ENCODE measurements at regions not wholly inside any gene's neighbourhood (a gene's known extent, or its start where the extent isn't known, plus 50 kb on each side); places are given as distances from the start of the nearest gene placed in this dataset.

DNA sequence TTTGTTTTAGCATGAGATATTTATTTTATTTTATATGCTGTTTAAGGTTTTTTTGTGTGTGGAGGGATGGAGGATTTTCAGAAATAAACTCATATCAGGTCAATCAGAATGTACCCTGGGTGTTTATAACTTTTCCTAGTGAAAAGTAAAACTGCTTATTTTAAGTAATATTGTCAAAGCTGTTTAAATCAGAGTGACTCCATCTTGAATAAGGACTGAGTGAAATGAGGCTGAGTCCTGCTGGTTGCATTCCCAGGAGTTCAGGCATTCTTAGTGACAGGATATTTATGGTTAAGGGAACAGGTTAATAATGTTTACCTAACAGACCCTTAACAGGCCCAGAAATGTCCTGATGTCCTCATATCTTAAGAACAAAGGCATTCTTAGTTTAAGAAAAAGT, 1160.9 kb upstream of the PCDH7 start (continued):
- TF ChIP-seq, protein P1, sequence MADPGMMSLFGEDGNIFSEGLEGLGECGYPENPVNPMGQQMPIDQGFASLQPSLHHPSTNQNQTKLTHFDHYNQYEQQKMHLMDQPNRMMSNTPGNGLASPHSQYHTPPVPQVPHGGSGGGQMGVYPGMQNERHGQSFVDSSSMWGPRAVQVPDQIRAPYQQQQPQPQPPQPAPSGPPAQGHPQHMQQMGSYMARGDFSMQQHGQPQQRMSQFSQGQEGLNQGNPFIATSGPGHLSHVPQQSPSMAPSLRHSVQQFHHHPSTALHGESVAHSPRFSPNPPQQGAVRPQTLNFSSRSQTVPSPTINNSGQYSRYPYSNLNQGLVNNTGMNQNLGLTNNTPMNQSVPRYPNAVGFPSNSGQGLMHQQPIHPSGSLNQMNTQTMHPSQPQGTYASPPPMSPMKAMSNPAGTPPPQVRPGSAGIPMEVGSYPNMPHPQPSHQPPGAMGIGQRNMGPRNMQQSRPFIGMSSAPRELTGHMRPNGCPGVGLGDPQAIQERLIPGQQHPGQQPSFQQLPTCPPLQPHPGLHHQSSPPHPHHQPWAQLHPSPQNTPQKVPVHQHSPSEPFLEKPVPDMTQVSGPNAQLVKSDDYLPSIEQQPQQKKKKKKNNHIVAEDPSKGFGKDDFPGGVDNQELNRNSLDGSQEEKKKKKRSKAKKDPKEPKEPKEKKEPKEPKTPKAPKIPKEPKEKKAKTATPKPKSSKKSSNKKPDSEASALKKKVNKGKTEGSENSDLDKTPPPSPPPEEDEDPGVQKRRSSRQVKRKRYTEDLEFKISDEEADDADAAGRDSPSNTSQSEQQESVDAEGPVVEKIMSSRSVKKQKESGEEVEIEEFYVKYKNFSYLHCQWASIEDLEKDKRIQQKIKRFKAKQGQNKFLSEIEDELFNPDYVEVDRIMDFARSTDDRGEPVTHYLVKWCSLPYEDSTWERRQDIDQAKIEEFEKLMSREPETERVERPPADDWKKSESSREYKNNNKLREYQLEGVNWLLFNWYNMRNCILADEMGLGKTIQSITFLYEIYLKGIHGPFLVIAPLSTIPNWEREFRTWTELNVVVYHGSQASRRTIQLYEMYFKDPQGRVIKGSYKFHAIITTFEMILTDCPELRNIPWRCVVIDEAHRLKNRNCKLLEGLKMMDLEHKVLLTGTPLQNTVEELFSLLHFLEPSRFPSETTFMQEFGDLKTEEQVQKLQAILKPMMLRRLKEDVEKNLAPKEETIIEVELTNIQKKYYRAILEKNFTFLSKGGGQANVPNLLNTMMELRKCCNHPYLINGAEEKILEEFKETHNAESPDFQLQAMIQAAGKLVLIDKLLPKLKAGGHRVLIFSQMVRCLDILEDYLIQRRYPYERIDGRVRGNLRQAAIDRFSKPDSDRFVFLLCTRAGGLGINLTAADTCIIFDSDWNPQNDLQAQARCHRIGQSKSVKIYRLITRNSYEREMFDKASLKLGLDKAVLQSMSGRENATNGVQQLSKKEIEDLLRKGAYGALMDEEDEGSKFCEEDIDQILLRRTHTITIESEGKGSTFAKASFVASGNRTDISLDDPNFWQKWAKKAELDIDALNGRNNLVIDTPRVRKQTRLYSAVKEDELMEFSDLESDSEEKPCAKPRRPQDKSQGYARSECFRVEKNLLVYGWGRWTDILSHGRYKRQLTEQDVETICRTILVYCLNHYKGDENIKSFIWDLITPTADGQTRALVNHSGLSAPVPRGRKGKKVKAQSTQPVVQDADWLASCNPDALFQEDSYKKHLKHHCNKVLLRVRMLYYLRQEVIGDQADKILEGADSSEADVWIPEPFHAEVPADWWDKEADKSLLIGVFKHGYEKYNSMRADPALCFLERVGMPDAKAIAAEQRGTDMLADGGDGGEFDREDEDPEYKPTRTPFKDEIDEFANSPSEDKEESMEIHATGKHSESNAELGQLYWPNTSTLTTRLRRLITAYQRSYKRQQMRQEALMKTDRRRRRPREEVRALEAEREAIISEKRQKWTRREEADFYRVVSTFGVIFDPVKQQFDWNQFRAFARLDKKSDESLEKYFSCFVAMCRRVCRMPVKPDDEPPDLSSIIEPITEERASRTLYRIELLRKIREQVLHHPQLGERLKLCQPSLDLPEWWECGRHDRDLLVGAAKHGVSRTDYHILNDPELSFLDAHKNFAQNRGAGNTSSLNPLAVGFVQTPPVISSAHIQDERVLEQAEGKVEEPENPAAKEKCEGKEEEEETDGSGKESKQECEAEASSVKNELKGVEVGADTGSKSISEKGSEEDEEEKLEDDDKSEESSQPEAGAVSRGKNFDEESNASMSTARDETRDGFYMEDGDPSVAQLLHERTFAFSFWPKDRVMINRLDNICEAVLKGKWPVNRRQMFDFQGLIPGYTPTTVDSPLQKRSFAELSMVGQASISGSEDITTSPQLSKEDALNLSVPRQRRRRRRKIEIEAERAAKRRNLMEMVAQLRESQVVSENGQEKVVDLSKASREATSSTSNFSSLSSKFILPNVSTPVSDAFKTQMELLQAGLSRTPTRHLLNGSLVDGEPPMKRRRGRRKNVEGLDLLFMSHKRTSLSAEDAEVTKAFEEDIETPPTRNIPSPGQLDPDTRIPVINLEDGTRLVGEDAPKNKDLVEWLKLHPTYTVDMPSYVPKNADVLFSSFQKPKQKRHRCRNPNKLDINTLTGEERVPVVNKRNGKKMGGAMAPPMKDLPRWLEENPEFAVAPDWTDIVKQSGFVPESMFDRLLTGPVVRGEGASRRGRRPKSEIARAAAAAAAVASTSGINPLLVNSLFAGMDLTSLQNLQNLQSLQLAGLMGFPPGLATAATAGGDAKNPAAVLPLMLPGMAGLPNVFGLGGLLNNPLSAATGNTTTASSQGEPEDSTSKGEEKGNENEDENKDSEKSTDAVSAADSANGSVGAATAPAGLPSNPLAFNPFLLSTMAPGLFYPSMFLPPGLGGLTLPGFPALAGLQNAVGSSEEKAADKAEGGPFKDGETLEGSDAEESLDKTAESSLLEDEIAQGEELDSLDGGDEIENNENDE (IDR thresholded peaks at IDR 0.05; ENCODE audit: insufficient replicate concordance, low read length) = no peak
- TF ChIP-seq ZNF274 (IDR thresholded peaks at IDR 0.05; ENCODE audit: borderline replicate concordance, extremely low read depth, low read length) (no peak), SAP30 (IDR thresholded peaks at IDR 0.05; ENCODE audit: insufficient read depth, insufficient replicate concordance, low read length) (no peak), CEBPB (IDR thresholded peaks at IDR 0.05; ENCODE audit: low read depth, low read length) (no peak)
- TF ChIP-seq, protein P2, sequence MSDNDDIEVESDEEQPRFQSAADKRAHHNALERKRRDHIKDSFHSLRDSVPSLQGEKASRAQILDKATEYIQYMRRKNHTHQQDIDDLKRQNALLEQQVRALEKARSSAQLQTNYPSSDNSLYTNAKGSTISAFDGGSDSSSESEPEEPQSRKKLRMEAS (IDR thresholded peaks at IDR 0.05) = no peak
- TF ChIP-seq, protein P3, sequence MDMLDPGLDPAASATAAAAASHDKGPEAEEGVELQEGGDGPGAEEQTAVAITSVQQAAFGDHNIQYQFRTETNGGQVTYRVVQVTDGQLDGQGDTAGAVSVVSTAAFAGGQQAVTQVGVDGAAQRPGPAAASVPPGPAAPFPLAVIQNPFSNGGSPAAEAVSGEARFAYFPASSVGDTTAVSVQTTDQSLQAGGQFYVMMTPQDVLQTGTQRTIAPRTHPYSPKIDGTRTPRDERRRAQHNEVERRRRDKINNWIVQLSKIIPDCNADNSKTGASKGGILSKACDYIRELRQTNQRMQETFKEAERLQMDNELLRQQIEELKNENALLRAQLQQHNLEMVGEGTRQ (IDR thresholded peaks at IDR 0.05; ENCODE audit: low read length) = no peak
- TF ChIP-seq, protein P4, sequence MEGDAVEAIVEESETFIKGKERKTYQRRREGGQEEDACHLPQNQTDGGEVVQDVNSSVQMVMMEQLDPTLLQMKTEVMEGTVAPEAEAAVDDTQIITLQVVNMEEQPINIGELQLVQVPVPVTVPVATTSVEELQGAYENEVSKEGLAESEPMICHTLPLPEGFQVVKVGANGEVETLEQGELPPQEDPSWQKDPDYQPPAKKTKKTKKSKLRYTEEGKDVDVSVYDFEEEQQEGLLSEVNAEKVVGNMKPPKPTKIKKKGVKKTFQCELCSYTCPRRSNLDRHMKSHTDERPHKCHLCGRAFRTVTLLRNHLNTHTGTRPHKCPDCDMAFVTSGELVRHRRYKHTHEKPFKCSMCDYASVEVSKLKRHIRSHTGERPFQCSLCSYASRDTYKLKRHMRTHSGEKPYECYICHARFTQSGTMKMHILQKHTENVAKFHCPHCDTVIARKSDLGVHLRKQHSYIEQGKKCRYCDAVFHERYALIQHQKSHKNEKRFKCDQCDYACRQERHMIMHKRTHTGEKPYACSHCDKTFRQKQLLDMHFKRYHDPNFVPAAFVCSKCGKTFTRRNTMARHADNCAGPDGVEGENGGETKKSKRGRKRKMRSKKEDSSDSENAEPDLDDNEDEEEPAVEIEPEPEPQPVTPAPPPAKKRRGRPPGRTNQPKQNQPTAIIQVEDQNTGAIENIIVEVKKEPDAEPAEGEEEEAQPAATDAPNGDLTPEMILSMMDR (IDR thresholded peaks at IDR 0.05; ENCODE audit: control extremely low read depth in 1 of 3, insufficient read depth in 1 of 3, low read depth in 1 of 3, low read length in 3 of 3) = no peak
